ENCODE measurements at regions not wholly inside any gene's neighbourhood (a gene's known extent, or its start where the extent isn't known, plus 50 kb on each side); places are given as distances from the start of the nearest gene placed in this dataset.
"Not testable (repeated sequence)": the region's sequence is repeated elsewhere in the genome, so short reads cannot be mapped to it uniquely, and the experiment has no call there.

DNA sequence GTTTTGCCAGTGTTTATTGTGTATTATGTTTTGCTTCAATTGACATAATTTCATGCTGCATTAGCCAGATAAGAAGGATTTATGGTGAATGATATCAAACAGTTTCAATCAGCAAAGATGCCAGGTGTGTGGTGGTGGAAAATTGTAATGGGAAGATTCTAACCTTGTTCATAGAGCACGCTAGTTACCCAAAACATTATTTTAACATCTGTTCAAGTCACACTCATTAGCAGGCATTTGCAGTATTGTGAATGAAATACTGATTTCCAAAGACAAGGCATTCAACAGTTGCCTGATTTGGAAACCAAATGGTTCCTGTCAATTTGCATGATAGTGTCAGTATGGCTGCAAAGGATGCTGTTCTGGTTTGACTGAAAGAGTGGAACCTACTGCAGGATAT, 129.7 kb downstream of the EPC1 start:
- Mint-ChIP-seq H3K27ac (no peak overlapping the region), H3K4me1 (ENCODE audit: low read depth) (peaks cover 3% of the 10 kb centered on the region), H3K4me3 (no peak overlapping the region), H3K9me3 (ENCODE audit: low read depth) (peaks cover 4% of the 10 kb centered on the region), H3K36me3 (peaks cover 12% of the 10 kb centered on the region), H3K27me3 (peaks cover 3% of the 10 kb centered on the region)

DNA sequence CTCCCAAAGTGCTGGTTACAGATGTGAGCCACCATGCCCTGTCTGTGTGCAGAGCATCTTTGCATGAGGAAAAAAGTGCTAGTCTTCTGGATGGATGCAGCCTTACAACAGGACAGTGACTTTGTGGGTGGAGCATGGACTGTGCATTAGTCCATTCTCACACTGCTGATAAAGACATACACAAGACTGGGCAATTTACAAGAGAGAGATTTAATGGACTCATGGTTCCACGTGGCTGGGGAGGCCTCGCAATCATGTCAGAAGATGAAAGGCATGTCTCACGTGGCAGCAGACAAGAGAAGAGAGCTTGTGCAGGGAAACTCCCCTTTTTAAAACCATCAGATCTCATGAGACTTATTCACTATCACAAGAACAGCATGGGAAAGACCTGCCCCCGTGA, 133.1 kb downstream of the EPC1 start:
- not testable (repeated sequence) for H3K27ac Mint-ChIP-seq; H3K4me1 Mint-ChIP-seq (ENCODE audit: low read depth); H3K4me3 Mint-ChIP-seq; H3K36me3 Mint-ChIP-seq; H3K9me3 Mint-ChIP-seq (ENCODE audit: low read depth); H3K27me3 Mint-ChIP-seq

DNA sequence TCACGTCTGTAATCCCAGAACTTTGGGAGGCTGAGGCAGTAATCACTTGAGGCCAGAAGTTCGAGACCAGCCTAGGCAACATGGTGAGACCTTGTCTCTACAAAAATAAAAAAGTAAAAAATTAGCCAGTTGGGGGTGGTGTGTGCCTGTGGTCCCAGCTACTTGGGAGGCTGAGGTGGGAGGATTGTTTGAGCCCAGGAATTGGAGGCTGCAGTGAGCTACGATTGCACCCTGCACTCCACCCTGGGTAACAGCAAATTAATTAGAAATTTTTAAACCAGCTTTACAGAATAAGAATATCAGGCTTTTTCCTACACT, 136.0 kb downstream of the EPC1 start:
- Mint-ChIP-seq H3K36me3 (peaks cover 2% of the 10 kb centered on the region), H3K27me3 (peaks cover 5% of the 10 kb centered on the region), H3K27ac (no peak overlapping the region), H3K4me1 (ENCODE audit: low read depth) (no peaks in the 10 kb centered on the region), H3K9me3 (ENCODE audit: low read depth) (no peaks in the 10 kb centered on the region), H3K4me3 (no peak overlapping the region)

DNA sequence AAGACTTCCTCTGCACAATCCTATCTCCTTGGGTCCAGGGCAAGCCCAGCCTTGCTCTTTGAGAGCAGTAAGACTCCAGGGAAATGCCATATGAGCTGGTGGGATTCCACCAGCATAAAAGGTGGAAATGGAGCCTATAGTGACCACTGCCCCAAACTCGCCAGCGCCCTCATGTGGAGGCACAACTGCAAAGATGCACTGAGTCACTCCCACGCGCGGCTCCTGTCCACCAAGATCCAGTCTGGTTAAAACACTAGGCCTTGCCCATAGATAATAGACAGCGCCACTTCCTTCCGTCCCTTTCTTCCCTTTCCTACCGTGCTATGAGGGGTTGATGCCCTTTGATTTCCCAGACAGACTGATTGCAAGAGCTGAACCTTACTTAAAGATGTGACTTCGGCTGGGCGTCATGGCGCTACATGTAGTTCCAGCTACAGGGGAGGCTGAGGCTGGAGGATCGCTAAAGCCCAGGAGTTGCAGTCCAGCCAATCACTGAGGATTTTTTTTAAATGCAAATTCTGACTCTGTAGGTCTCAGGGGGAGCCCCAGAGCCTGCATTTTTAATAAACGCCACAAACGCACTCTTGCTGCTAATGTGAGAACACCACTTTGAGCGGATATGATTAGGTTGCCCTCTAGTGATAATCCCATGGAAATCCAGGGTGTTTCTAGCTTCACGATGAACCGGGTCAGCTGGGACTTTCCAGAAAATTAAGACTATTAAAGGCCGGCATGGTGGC, 136.5 kb downstream of the EPC1 start:
- peaks cover 2% of the 10 kb centered on the region for H3K36me3 Mint-ChIP-seq
- H3K27me3 Mint-ChIP-seq = peaks cover 5% of the 10 kb centered on the region
- no peaks in the 10 kb centered on the region for H3K4me1 Mint-ChIP-seq (ENCODE audit: low read depth)
- H3K4me3 Mint-ChIP-seq = no peak overlapping the region
- no peaks in the 10 kb centered on the region for H3K9me3 Mint-ChIP-seq (ENCODE audit: low read depth)
- H3K27ac Mint-ChIP-seq = no peak overlapping the region

DNA sequence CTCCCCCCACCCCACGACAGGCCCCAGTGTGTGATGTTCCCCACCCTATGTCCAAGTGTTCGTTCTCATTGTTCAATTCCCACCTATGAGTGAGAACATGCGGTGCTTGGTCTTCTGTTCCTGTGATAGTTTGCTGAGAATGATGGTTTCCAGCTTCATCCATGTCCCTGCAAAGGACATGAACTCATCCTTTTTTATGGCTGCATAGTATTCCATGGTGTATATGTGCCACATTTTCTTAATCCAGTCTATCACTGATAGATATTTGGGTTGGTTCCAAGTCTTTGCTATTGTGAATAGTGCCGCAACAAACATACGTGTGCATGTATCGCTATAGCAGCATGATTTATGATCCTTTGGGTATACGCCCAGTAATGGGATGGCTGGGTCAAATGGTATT, 139.0 kb downstream of the EPC1 start:
- not testable (repeated sequence) for H3K4me3 Mint-ChIP-seq; H3K4me1 Mint-ChIP-seq (ENCODE audit: low read depth); H3K27me3 Mint-ChIP-seq; H3K27ac Mint-ChIP-seq; H3K9me3 Mint-ChIP-seq (ENCODE audit: low read depth); H3K36me3 Mint-ChIP-seq

DNA sequence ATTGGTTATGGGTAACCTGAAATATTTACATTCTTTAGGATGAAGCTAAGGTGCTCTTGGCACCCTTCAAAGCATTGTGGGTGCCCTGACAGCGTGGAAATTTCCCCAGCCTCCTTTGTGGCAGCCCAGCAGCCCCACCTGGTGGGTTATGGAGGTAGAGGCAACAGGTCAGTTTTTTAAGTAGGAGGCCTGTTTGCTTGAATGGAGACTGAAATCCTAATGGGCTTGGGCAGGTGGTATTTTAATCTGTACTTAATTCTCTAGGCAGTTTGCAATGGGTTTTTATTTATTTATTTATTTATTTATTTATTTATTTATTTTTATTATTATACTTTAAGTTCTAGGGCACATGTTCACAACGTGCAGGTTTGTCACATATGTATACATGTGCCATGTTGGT, 139.4 kb downstream of the EPC1 start:
- peaks cover 2% of the 10 kb centered on the region for H3K36me3 Mint-ChIP-seq
- peaks cover 4% of the 10 kb centered on the region for H3K27me3 Mint-ChIP-seq
- H3K4me3 Mint-ChIP-seq = no peak overlapping the region
- no peaks in the 10 kb centered on the region for H3K4me1 Mint-ChIP-seq (ENCODE audit: low read depth)
- no peak overlapping the region for H3K27ac Mint-ChIP-seq
- no peaks in the 10 kb centered on the region for H3K9me3 Mint-ChIP-seq (ENCODE audit: low read depth)

DNA sequence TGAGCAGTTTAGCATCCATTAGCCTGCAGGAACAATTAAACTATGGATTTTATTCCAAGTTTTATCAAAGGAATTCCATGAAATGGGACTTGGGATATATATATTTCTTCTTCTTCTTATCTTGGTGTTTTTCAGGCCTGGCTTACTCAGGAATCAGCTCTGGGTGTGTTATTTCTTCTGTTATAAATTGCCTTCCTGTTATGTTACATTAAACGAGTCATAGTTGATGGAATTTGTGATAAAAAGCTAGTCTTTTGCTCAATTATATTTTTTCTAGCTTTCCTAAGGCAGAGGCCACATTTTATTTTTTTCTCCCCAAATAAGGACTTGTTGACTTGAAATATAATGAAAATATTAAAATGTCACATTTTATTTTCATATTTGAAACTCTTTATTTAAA, 141.3 kb downstream of the EPC1 start:
- H3K36me3 Mint-ChIP-seq = peaks cover 2% of the 10 kb centered on the region
- H3K4me3 Mint-ChIP-seq = no peak overlapping the region
- H3K4me1 Mint-ChIP-seq (ENCODE audit: low read depth) = no peaks in the 10 kb centered on the region
- no peak overlapping the region for H3K27ac Mint-ChIP-seq
- no peaks in the 10 kb centered on the region for H3K9me3 Mint-ChIP-seq (ENCODE audit: low read depth)
- H3K27me3 Mint-ChIP-seq = peaks cover 4% of the 10 kb centered on the region

DNA sequence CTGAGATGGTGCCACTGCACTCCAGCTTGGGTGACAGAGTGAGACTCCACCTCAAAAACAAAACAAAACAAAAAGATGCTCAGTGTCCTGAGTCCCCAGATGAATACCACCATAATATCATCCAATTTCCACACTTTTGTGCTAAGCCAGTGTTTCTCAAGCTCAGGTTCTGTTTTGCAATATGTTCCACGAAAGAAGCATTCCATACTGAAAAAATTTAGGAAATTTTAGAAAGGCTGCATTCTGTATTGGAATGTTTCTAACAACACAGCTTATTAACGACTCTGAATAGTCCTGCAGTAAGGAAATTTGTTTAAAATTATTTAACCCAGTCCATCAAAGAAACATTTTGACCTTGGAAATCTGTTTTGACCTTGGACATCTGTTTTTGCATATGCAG, 142.4 kb downstream of the EPC1 start:
- Mint-ChIP-seq H3K9me3 (ENCODE audit: low read depth) (no peaks in the 10 kb centered on the region), H3K4me1 (ENCODE audit: low read depth) (no peaks in the 10 kb centered on the region), H3K36me3 (peaks cover 2% of the 10 kb centered on the region), H3K4me3 (no peak overlapping the region), H3K27me3 (peaks cover 2% of the 10 kb centered on the region), H3K27ac (no peak overlapping the region)

DNA sequence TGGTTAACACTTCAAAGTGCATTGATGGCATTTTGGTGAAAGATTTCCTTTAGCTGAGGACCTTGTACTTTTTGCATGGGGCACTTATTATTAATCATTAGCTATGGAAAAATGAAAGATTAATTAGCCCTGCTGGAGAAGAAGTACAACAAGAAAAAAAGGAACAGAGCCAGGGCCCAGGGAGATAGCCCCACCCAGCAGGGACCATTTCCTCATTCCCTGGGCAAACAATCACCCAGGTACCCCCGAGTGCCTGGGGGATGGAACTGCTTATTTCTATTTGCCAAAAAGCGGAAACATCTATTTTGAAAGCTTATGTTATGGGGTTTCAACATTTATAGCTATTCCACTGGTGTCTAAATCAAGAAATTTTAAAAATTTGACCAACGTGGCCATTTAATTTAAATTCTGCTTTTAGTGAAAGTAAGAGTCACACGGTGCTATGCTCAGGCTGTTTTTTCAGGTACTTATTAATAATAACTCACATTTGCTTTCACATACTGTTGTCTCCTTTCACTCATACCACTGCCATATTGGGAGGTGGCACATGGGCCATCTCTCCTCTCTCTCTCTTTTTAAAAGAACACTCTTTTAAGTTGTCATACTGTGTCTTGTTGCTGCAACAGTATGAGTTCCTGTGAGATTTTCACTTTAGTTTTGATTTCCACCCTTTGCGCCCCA, 143.6 kb upstream of the KIF5B start:
- H3K4me3 Mint-ChIP-seq = no peak overlapping the region
- H3K36me3 Mint-ChIP-seq = peaks cover 2% of the 10 kb centered on the region
- no peaks in the 10 kb centered on the region for H3K4me1 Mint-ChIP-seq (ENCODE audit: low read depth)
- peaks cover 2% of the 10 kb centered on the region for H3K27me3 Mint-ChIP-seq
- no peaks in the 10 kb centered on the region for H3K9me3 Mint-ChIP-seq (ENCODE audit: low read depth)
- H3K27ac Mint-ChIP-seq = no peak overlapping the region

DNA sequence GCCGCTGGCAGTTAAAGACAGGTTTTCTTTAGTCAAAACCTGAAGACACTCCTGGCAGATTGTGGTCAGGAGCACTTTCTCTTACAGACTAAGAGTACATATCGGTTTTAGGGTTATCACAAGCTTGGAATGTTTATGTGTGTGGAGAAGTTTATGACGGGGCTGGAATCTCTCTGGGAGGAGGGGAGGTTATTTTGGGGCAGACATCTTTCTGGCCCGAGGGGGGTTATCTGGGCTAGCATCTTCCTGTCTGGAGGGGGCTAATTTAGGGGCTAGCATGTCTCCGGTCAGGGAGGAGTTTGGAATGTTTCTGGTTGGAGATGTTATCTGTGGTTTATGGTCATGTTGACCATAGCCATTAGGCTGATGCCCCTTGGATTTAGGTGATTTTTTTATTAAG, 141.2 kb upstream of the KIF5B start:
- H3K4me3 Mint-ChIP-seq = no peak overlapping the region
- no peak overlapping the region for H3K27ac Mint-ChIP-seq
- no peaks in the 10 kb centered on the region for H3K36me3 Mint-ChIP-seq
- H3K9me3 Mint-ChIP-seq (ENCODE audit: low read depth) = no peaks in the 10 kb centered on the region
- H3K27me3 Mint-ChIP-seq = no peaks in the 10 kb centered on the region
- H3K4me1 Mint-ChIP-seq (ENCODE audit: low read depth) = no peaks in the 10 kb centered on the region

DNA sequence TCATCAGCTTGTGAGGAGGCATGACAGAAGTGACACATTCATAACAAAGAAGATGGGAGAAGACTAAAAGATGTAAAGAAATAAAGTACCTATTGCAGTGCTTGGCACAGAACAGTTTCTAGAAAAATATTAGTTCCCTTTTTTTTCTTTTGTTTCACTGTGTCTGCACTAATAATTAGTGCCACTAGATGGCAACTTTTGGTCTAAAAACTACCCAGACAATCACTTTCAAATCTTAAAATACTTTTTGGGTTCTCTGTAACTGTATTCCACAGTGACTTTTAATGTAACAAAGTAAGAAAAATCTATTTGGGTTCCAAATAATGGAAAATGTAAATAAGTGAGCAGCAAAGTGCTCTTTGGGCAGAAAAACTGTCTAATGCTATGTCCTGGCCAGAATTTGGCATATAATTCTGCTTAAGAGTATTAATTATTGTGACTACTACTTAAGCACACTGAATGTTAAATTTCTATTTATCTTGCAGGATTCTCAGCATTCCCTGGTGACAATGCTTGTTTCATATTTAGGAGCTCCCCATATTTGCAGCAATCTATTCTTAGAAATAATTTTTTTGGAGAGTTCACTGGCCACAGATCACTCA, 134.8 kb upstream of the KIF5B start:
- Mint-ChIP-seq H3K36me3 (no peaks in the 10 kb centered on the region), H3K27ac (no peak overlapping the region), H3K4me3 (no peak overlapping the region), H3K9me3 (ENCODE audit: low read depth) (no peaks in the 10 kb centered on the region), H3K27me3 (no peaks in the 10 kb centered on the region), H3K4me1 (ENCODE audit: low read depth) (no peaks in the 10 kb centered on the region)

DNA sequence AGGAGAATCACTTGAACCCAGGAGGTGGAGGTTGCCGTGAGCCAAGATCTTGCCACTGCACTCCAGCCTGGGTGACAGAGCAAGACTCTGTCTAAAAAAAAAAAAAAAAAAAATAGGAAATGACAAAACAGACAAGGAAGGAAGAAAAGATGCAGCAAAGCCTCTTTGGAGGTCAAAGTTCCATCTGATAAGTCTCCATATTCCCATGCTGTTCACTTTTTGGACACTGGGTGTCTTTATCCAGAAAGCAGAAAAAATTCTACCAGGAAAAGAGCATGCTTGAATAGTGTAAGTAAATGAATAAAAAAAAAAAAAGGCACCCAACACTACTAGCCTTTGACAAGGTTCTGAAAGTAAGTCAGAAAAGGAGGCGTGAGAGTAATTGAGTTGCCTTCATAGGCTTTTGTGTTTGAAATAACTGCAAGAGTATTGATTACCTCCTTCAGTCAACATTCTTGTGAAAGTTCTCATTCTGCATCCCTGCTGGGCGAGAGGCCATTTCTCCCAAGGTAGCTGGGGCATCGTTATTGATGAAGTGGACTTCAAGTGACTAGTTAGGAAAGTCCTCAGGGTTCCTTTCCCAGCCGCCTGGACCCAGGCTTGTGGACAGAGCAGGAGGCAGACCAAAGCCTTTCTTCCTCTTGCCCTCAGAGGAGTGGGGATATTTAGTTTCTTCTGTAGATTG, 133.3 kb upstream of the KIF5B start:
- Mint-ChIP-seq H3K4me1 (ENCODE audit: low read depth) (no peaks in the 10 kb centered on the region), H3K27ac (no peak overlapping the region), H3K4me3 (no peak overlapping the region)

DNA sequence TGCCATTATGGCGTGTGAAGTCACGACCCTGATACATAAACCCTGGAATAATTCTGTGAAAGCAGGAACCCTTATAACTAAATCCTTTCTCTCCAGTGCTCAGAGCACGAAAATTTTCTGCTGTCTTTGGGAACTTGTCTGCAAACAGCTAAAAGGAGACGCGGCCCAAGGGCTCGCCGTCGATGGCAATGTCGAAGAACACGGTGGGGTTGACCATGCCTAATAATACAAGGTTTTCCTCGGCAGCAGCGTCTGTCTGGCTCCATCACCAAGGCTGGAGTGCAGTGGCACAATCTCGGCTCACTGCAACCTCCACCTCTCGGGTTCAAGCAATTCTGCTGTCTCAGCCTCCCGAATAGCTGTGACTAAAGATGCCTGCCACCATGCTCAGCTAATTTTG, 132.4 kb upstream of the KIF5B start:
- not testable (repeated sequence) for H3K27ac Mint-ChIP-seq; H3K4me3 Mint-ChIP-seq; H3K36me3 Mint-ChIP-seq; H3K4me1 Mint-ChIP-seq (ENCODE audit: low read depth); H3K27me3 Mint-ChIP-seq; H3K9me3 Mint-ChIP-seq (ENCODE audit: low read depth)

More for the DNA sequence above, 133.3 kb upstream of the KIF5B start:
- H3K27me3 Mint-ChIP-seq = no peaks in the 10 kb centered on the region
- H3K36me3 Mint-ChIP-seq = no peaks in the 10 kb centered on the region
- no peaks in the 10 kb centered on the region for H3K9me3 Mint-ChIP-seq (ENCODE audit: low read depth)

DNA sequence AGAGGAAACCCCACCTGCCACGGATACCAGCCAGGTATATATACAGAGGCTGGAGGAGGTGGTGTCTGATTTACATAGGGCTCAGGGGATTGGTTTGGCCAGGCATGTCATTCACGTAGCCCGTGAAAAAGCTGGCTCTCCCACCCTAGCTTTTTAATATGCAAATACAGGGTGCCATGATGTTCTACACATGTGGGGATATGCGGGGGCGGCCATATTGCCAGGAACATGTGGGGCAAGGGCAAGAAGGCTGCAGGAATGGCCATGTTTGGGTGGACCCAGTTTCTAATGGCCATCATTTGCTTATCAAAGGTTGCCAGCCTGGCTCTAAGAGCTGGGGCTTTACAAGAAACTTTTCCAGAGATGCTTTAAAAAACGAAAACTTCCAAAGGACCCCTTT, 131.5 kb upstream of the KIF5B start:
- H3K36me3 Mint-ChIP-seq = no peaks in the 10 kb centered on the region
- no peaks in the 10 kb centered on the region for H3K4me1 Mint-ChIP-seq (ENCODE audit: low read depth)
- no peaks in the 10 kb centered on the region for H3K27me3 Mint-ChIP-seq
- H3K4me3 Mint-ChIP-seq = no peak overlapping the region
- H3K9me3 Mint-ChIP-seq (ENCODE audit: low read depth) = no peaks in the 10 kb centered on the region
- H3K27ac Mint-ChIP-seq = no peak overlapping the region

DNA sequence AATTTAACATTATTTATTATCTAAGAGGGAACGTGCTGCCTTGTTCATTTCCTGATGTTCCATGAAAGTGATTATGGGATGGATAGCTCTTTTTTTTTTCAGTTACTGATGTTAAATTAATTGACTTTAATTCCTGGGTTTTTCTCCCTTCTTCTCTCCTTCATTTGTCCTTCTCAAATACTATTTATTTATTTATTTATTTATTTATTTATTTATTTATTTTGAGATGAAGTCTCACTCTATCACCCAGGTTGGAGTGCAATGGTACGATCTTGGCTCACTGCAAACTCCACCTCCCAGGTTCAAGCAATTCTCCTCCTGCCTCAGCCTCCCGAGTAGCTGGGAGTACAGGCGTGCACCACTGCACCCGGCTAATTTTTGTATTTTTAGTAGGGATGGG, 127.4 kb upstream of the KIF5B start:
- not testable (repeated sequence) for H3K9me3 Mint-ChIP-seq (ENCODE audit: low read depth); H3K27me3 Mint-ChIP-seq; H3K36me3 Mint-ChIP-seq; H3K27ac Mint-ChIP-seq; H3K4me1 Mint-ChIP-seq (ENCODE audit: low read depth); H3K4me3 Mint-ChIP-seq

Data from activated naive CD8-positive, alpha-beta T cell (primary cell).